ENCODE measurements at regions not wholly inside any gene's neighbourhood (a gene's known extent, or its start where the extent isn't known, plus 50 kb on each side); places are given as distances from the start of the nearest gene placed in this dataset.

DNA sequence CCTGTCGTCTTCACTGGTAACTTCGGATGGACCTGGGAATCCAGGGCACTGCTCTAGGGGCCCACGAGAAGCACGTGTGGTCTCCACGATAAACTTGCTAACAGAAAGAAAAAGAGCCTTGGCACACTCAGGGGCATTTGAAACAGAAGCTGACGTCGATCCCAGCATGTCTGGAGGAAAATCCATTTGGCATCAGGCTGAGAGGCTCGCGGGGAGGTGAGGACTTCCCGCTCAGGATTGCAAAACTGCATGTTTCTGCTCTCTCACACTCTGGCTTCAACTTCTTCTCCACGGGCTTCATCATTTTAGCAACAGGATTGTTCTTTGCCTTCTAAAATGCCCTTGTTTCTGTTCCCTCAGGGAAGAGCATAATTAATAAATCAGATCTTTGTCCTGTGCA, 181.7 kb upstream of the COPS8 start:
- DNase-seq (ENCODE audit: insufficient read length, low spot score) (no peak), FAIRE-seq (no peak)
- TF ChIP-seq POU2F2 (IDR thresholded peaks at IDR 0.05; ENCODE audit: low read depth, low read length) (no peak), PAX5 (IDR thresholded peaks at IDR 0.05; ENCODE audit: insufficient read depth, low read length, severe bottlenecking) (no peak), POLR2A (IDR thresholded peaks at IDR 0.05; ENCODE audit: low read depth, low read length) (no peak), POLR2AphosphoS5 (IDR thresholded peaks at IDR 0.05; ENCODE audit: low read depth, low read length) (no peak), TAF1 (IDR thresholded peaks at IDR 0.05; ENCODE audit: low read depth, low read length) (no peak), SPI1 (IDR thresholded peaks at IDR 0.05; ENCODE audit: low read depth, low read length) (no peak)

DNA sequence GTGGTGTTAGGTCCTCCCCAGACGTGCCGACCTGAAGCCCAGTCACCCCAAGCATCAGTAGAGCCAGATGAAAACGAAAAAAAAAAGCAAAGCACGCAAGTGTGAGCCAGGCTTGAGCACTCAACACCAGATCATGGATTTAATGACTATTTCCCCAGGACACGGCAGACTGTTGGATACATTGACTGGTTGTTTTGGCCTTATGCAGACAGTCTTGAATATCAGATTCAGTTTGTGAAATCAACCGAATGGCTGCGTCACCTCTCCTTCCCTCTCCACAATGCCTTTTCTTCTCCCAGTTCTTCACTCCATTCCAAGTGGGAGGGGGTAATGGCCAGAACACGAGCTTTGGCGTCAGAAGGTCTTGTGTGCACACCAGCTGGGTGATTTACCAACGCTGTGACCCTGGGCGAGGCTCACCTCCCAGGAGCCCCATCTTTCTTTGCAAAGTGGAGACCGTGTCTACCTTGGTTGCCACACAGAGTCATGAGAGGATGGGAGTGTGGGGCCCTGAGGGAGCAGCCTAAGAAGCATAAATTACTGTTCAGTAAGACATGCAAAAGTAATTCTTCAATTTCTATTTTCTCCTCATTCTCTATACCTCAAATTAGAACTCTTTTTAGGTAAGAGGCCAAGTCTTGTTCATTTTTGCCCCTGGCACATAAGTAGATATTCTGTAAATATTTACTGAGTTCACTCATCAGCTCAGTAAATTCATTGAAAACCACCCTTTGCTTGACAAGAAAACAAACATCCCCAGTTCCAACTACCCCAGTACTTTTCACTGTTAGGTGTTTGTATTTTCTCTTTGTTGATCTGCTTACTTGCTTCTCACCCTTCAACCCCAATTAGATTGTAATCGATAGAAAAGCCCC, 181.1 kb upstream of the COPS8 start:
- no peak for DNase-seq (ENCODE audit: insufficient read length, low spot score)
- TF ChIP-seq POLR2A (IDR thresholded peaks at IDR 0.05; ENCODE audit: low read depth, low read length) (no peak), TAF1 (IDR thresholded peaks at IDR 0.05; ENCODE audit: low read depth, low read length) (no peak), POU2F2 (IDR thresholded peaks at IDR 0.05; ENCODE audit: low read depth, low read length) (no peak), SPI1 (IDR thresholded peaks at IDR 0.05; ENCODE audit: low read depth, low read length) (no peak), PAX5 (IDR thresholded peaks at IDR 0.05; ENCODE audit: insufficient read depth, low read length, severe bottlenecking) (no peak), POLR2AphosphoS5 (IDR thresholded peaks at IDR 0.05; ENCODE audit: low read depth, low read length) (no peak)
- no peak for FAIRE-seq

- no peak for DNase-seq (ENCODE audit: insufficient read length, low spot score)
- FAIRE-seq: no peak
- TF ChIP-seq TAF1 (IDR thresholded peaks at IDR 0.05; ENCODE audit: low read depth, low read length) (no peak), SPI1 (IDR thresholded peaks at IDR 0.05; ENCODE audit: low read depth, low read length) (no peak), POLR2AphosphoS5 (IDR thresholded peaks at IDR 0.05; ENCODE audit: low read depth, low read length) (no peak), POU2F2 (IDR thresholded peaks at IDR 0.05; ENCODE audit: low read depth, low read length) (no peak), POLR2A (IDR thresholded peaks at IDR 0.05; ENCODE audit: low read depth, low read length) (no peak), PAX5 (IDR thresholded peaks at IDR 0.05; ENCODE audit: insufficient read depth, low read length, severe bottlenecking) (no peak)
Measured at GRCh38 chr2:236905976-236906375, 179.7 kb upstream of the COPS8 start.

DNA sequence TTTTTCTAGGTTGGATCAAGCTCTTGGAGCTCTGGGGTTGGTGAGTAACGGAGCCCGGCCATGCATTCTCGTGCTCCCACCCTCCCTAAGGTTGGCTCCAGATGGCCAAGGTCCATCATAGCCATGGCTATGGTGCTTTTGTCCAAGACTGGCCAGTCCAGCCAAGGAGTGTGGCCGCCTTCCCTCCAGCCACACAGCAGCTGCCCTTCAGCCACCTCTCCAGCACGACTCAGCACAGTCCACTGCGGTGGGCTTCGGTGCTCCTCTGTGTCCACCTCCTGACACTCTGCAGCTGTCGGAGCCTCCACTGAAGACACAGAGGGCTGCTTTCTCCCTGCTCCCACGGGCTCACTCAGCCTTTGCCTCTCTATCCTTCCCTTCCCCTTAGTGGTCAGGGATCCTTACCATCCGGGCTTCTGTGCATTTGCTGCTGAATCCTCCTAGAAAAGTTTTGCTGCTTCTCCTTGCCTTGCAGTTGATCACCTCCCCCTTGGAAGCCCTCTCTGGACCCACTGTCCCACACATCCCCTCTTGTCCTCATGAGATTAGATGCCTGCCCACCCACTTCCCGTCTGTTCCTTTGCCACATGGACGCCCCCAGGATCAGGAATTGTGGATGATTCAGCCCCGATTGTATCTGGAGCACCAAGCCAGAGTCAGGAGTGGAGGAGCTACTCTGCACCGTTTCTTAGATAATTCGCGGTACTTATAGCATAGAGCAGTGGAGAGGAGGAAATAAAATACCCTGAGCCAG, 177.1 kb upstream of the COPS8 start:
- DNase-seq (ENCODE audit: insufficient read length, low spot score) (no peak), FAIRE-seq (no peak)
- TF ChIP-seq POU2F2 (IDR thresholded peaks at IDR 0.05; ENCODE audit: low read depth, low read length): no peak
- TF ChIP-seq PAX5 (IDR thresholded peaks at IDR 0.05; ENCODE audit: insufficient read depth, low read length, severe bottlenecking): no peak
- no peak for TF ChIP-seq SPI1 (IDR thresholded peaks at IDR 0.05; ENCODE audit: low read depth, low read length)
- no peak for TF ChIP-seq POLR2A (IDR thresholded peaks at IDR 0.05; ENCODE audit: low read depth, low read length)
- TF ChIP-seq TAF1 (IDR thresholded peaks at IDR 0.05; ENCODE audit: low read depth, low read length): no peak

GRCh38 chr2:236909193-236909504, 176.5 kb upstream of the COPS8 start:
- FAIRE-seq: no peak
- no peak for TF ChIP-seq SPI1 (IDR thresholded peaks at IDR 0.05; ENCODE audit: low read depth, low read length)
- no peak for TF ChIP-seq POLR2AphosphoS5 (IDR thresholded peaks at IDR 0.05; ENCODE audit: low read depth, low read length)
- TF ChIP-seq TAF1 (IDR thresholded peaks at IDR 0.05; ENCODE audit: low read depth, low read length): no peak
- TF ChIP-seq POLR2A (IDR thresholded peaks at IDR 0.05; ENCODE audit: low read depth, low read length): no peak
- TF ChIP-seq PAX5 (IDR thresholded peaks at IDR 0.05; ENCODE audit: insufficient read depth, low read length, severe bottlenecking): no peak
- no peak for TF ChIP-seq POU2F2 (IDR thresholded peaks at IDR 0.05; ENCODE audit: low read depth, low read length)
- no peak for DNase-seq (ENCODE audit: insufficient read length, low spot score)

DNA sequence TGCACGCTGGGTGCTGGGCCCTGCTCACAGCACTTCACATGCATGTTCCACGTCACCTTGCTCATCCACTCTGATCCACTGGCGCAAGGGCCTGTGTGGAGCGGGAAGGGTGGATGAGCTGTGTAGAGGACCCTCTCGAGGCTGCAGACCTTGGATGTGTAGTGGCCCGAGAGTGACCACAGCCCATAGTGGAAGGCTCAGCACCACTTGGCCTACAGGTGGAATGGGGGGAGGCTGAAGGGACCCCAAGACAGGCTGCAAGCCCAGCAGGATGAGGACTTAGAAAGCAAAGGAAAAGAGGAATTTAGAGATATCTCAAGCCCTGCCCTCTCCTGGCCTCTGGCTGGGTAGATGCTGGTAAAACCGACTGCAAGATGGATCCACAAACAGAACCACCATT, 175.9 kb upstream of the COPS8 start:
- TF ChIP-seq POU2F2 (IDR thresholded peaks at IDR 0.05; ENCODE audit: low read depth, low read length): no peak
- TF ChIP-seq POLR2A (IDR thresholded peaks at IDR 0.05; ENCODE audit: low read depth, low read length): no peak
- TF ChIP-seq PAX5 (IDR thresholded peaks at IDR 0.05; ENCODE audit: insufficient read depth, low read length, severe bottlenecking): no peak
- no peak for TF ChIP-seq TAF1 (IDR thresholded peaks at IDR 0.05; ENCODE audit: low read depth, low read length)
- TF ChIP-seq POLR2AphosphoS5 (IDR thresholded peaks at IDR 0.05; ENCODE audit: low read depth, low read length): no peak
- TF ChIP-seq SPI1 (IDR thresholded peaks at IDR 0.05; ENCODE audit: low read depth, low read length): no peak
- FAIRE-seq (no peak), DNase-seq (ENCODE audit: insufficient read length, low spot score) (no peak)

GRCh38 chr2:236910781-236911495, 174.8 kb upstream of the COPS8 start:
- FAIRE-seq: no peak
- DNase-seq (ENCODE audit: insufficient read length, low spot score): no peak
- TF ChIP-seq POU2F2 (IDR thresholded peaks at IDR 0.05; ENCODE audit: low read depth, low read length): no peak
- TF ChIP-seq SPI1 (IDR thresholded peaks at IDR 0.05; ENCODE audit: low read depth, low read length): no peak
- TF ChIP-seq POLR2AphosphoS5 (IDR thresholded peaks at IDR 0.05; ENCODE audit: low read depth, low read length): no peak
- no peak for TF ChIP-seq TAF1 (IDR thresholded peaks at IDR 0.05; ENCODE audit: low read depth, low read length)
- no peak for TF ChIP-seq PAX5 (IDR thresholded peaks at IDR 0.05; ENCODE audit: insufficient read depth, low read length, severe bottlenecking)
- no peak for TF ChIP-seq POLR2A (IDR thresholded peaks at IDR 0.05; ENCODE audit: low read depth, low read length)

DNA sequence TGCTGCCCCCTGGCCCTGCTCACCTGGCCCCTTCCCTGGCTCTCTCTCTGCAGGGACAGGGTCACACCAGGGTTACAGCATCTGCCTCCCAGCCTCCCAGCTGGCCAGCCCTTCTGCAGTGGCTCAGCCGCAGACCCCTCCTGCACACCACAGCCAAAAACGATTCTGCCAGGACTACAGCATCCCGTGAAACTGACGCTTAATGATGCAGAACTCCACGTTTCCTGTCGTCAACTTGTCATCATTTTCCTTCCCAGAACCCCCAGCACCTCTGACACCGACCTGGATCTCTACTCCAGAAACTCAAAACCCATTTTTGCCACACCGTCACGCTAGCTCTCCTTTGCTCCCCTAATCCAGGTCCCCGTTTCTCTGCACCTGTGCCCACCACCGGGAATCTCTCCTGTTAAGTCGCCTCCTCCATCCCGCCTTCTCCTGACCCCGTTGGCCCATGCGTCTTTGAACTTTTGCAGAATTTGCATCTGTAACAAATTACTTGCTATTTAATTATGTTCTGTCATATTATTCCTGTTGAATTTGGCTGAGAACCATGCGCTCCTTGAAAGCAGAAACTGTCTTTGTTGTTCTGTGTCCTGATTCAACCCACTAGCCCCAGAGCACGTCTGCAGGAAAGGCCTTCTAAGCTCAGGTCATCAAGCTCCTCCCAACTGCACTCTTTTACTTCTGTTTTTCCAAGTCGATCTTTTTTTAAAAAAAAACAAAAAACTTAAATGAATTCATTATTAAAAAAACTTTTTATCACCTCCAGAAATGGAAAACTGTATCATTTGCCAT, 173.2 kb upstream of the COPS8 start:
- FAIRE-seq (no peak), DNase-seq (ENCODE audit: insufficient read length, low spot score) (no peak)
- TF ChIP-seq POLR2A (IDR thresholded peaks at IDR 0.05; ENCODE audit: low read depth, low read length): no peak
- TF ChIP-seq TAF1 (IDR thresholded peaks at IDR 0.05; ENCODE audit: low read depth, low read length): no peak
- no peak for TF ChIP-seq SPI1 (IDR thresholded peaks at IDR 0.05; ENCODE audit: low read depth, low read length)
- no peak for TF ChIP-seq POU2F2 (IDR thresholded peaks at IDR 0.05; ENCODE audit: low read depth, low read length)
- TF ChIP-seq POLR2AphosphoS5 (IDR thresholded peaks at IDR 0.05; ENCODE audit: low read depth, low read length): no peak
- TF ChIP-seq PAX5 (IDR thresholded peaks at IDR 0.05; ENCODE audit: insufficient read depth, low read length, severe bottlenecking): no peak
